ENCODE measurements at regions not wholly inside any gene's neighbourhood (a gene's known extent, or its start where the extent isn't known, plus 50 kb on each side); places are given as distances from the start of the nearest gene placed in this dataset.

DNA sequence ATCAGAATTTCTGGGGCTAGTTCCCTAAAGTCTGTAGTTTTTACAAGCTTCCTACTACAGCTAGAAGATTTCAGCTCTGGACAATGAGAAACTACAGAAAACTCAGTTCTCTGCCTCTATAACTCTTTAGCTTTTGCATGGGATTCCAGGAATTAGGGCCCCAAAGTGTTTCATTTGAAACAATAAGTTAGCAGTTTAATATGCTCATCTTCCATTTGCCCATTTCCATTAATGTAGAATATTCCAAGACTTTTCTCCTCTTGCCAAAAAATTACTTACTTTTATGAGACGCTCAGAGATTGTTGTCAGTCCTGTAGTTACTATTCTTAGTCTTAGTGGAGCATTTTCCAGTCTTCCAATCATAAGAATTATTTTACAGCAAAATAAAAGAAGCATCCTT, 719.9 kb downstream of the ADGRL2 start:
- WGBS, 2 donors (ENCODE audit: extremely low coverage in 2 of 2, insufficient read length in 2 of 2, insufficient replicate concordance in 1 of 2): no CpG with 5 or more reads among the region's 1 CpG
- Histone ChIP-seq H3K36me3 (replicated peaks in 1 of 2; ENCODE audit: control insufficient read depth in 2 of 2, insufficient read depth in 2 of 2, low read length in 2 of 2) (no peaks in the 10 kb centered on the region), H3K18ac (ENCODE audit: low read length) (no peak overlapping the region)

GRCh38 chr1:82517586-82517985, 716.9 kb downstream of the ADGRL2 start:
- no peak overlapping the region for H2BK15ac ChIP-seq (ENCODE audit: low read length)
- no peak overlapping the region for H3K4ac ChIP-seq (ENCODE audit: low read length)
- WGBS, 2 donors (ENCODE audit: extremely low coverage in 2 of 2, insufficient read length in 2 of 2, insufficient replicate concordance in 1 of 2): no CpG with 5 or more reads among the region's 8 CpGs
- no peak overlapping the region for H3K18ac ChIP-seq (ENCODE audit: low read length)
- no peaks in the 10 kb centered on the region for H3K27me3 ChIP-seq (ENCODE audit: control insufficient read depth in 3 of 3, insufficient read depth in 3 of 3, low read depth in 1 of 3, low read length in 3 of 3)
- H3K79me1 ChIP-seq (ENCODE audit: low read depth, low read length): no peaks in the 10 kb centered on the region
- H4K8ac ChIP-seq (ENCODE audit: low read depth, low read length): no peak overlapping the region
- no peak overlapping the region for H3K4me2 ChIP-seq (ENCODE audit: insufficient read depth, low read length, poor library complexity, severe bottlenecking)
- H3K36me3 ChIP-seq (replicated peaks in 1 of 2; ENCODE audit: control insufficient read depth in 2 of 2, insufficient read depth in 2 of 2, low read length in 2 of 2): no peaks in the 10 kb centered on the region
- H2BK5ac ChIP-seq (ENCODE audit: low read length): no peak overlapping the region
- no peak overlapping the region for H3K14ac ChIP-seq (ENCODE audit: low read length)
- H3K23ac ChIP-seq (ENCODE audit: low read depth, low read length, poor library complexity): no peak overlapping the region
- H3K9me3 ChIP-seq (replicated peaks in 1 of 2; ENCODE audit: control insufficient read depth in 2 of 2, insufficient read depth in 1 of 2, low read depth in 1 of 2, low read length in 2 of 2): no peaks in the 10 kb centered on the region
- DNase-seq (ENCODE audit: low spot score): peak; percentile 15
- peak overlapping the region; percentile 67 for H2AFZ ChIP-seq (ENCODE audit: low read length)
- H3K27ac ChIP-seq (replicated peaks; ENCODE audit: low read length): no peak overlapping the region
- no peak overlapping the region for H4K91ac ChIP-seq (ENCODE audit: low read depth, low read length, poor library complexity)
- no peak overlapping the region for H2BK12ac ChIP-seq (ENCODE audit: low read length)
- H2AK5ac ChIP-seq (ENCODE audit: low read depth, low read length): no peak overlapping the region
- no peak overlapping the region for H2BK120ac ChIP-seq (ENCODE audit: low read depth, low read length)
- no peak overlapping the region for H3K4me3 ChIP-seq (ENCODE audit: low read length in 2 of 2)
- peaks cover 2 to 11% of the 10 kb centered on the region in 2 donors for H3K4me1 ChIP-seq (ENCODE audit: control insufficient read depth in 2 of 2, insufficient read depth in 1 of 2, low read depth in 1 of 2, low read length in 2 of 2)
- H3K9ac ChIP-seq (ENCODE audit: low read depth, low read length, poor library complexity): no peak overlapping the region

More for the DNA sequence above, 719.9 kb downstream of the ADGRL2 start:
- H2AFZ ChIP-seq (ENCODE audit: low read length): no peak overlapping the region
- H2BK120ac ChIP-seq (ENCODE audit: low read depth, low read length): no peak overlapping the region
- H2BK15ac ChIP-seq (ENCODE audit: low read length): no peak overlapping the region
- no peak overlapping the region for H2AK5ac ChIP-seq (ENCODE audit: low read depth, low read length)
- DNase-seq (ENCODE audit: low spot score): no peak
- H3K4me3 ChIP-seq (ENCODE audit: low read length in 2 of 2): no peak overlapping the region
- H3K23ac ChIP-seq (ENCODE audit: low read depth, low read length, poor library complexity): no peak overlapping the region
- peaks cover 2 to 11% of the 10 kb centered on the region in 2 donors for H3K4me1 ChIP-seq (ENCODE audit: control insufficient read depth in 2 of 2, insufficient read depth in 1 of 2, low read depth in 1 of 2, low read length in 2 of 2)
- H3K9me3 ChIP-seq (replicated peaks in 1 of 2; ENCODE audit: control insufficient read depth in 2 of 2, insufficient read depth in 1 of 2, low read depth in 1 of 2, low read length in 2 of 2): no peaks in the 10 kb centered on the region
- no peaks in the 10 kb centered on the region for H3K79me1 ChIP-seq (ENCODE audit: low read depth, low read length)
- H3K27me3 ChIP-seq (ENCODE audit: control insufficient read depth in 3 of 3, insufficient read depth in 3 of 3, low read depth in 1 of 3, low read length in 3 of 3): no peaks in the 10 kb centered on the region
- H3K4ac ChIP-seq (ENCODE audit: low read length): no peak overlapping the region
- no peak overlapping the region for H3K14ac ChIP-seq (ENCODE audit: low read length)
- no peak overlapping the region for H2BK12ac ChIP-seq (ENCODE audit: low read length)
- H4K91ac ChIP-seq (ENCODE audit: low read depth, low read length, poor library complexity): no peak overlapping the region
- no peak overlapping the region for H2BK5ac ChIP-seq (ENCODE audit: low read length)
- no peak overlapping the region for H3K4me2 ChIP-seq (ENCODE audit: insufficient read depth, low read length, poor library complexity, severe bottlenecking)
- no peak overlapping the region for H3K9ac ChIP-seq (ENCODE audit: low read depth, low read length, poor library complexity)
- no peak overlapping the region for H4K8ac ChIP-seq (ENCODE audit: low read depth, low read length)
- no peak overlapping the region for H3K27ac ChIP-seq (replicated peaks; ENCODE audit: low read length)

- H3K9me3 ChIP-seq (replicated peaks in 1 of 2; ENCODE audit: control insufficient read depth in 2 of 2, insufficient read depth in 1 of 2, low read depth in 1 of 2, low read length in 2 of 2): no peaks in the 10 kb centered on the region
- H3K27ac ChIP-seq (replicated peaks; ENCODE audit: low read length): no peak overlapping the region
Observed at GRCh38 chr1:82515650-82516049, 714.9 kb downstream of the ADGRL2 start.

DNA sequence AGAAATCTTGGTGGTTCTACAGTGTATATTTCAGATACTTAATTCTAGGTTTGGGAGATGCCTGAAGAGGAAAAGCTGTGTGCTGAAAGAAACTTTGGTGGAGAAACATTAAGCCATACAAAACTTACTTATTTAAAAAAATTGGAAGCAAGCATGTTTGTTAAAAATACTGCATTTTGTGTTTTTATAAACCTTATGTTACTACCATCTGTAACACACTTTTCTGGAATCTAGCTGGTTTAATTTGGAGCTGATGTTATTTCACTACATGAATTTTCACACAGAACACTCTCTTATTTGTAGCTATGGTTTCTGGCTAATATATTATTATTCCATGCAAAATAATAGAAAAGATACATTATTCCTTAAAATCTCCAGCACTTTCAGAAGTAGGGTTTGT, 710.7 kb downstream of the ADGRL2 start:
- no peaks in the 10 kb centered on the region for H3K79me1 ChIP-seq (ENCODE audit: low read depth, low read length)
- H2BK120ac ChIP-seq (ENCODE audit: low read depth, low read length): no peak overlapping the region
- H3K4me1 ChIP-seq (ENCODE audit: control insufficient read depth in 2 of 2, insufficient read depth in 1 of 2, low read depth in 1 of 2, low read length in 2 of 2): no peaks in the 10 kb centered on the region
- no peak overlapping the region for H2BK15ac ChIP-seq (ENCODE audit: low read length)
- no peak overlapping the region for H3K27ac ChIP-seq (replicated peaks; ENCODE audit: low read length)
- no peak overlapping the region for H4K91ac ChIP-seq (ENCODE audit: low read depth, low read length, poor library complexity)
- H3K23ac ChIP-seq (ENCODE audit: low read depth, low read length, poor library complexity): no peak overlapping the region
- no peak overlapping the region for H3K4me3 ChIP-seq (ENCODE audit: low read length in 2 of 2)
- no peak overlapping the region for H2AFZ ChIP-seq (ENCODE audit: low read length)
- no peak overlapping the region for H3K18ac ChIP-seq (ENCODE audit: low read length)
- H3K4ac ChIP-seq (ENCODE audit: low read length): no peak overlapping the region
- no peak overlapping the region for H2BK5ac ChIP-seq (ENCODE audit: low read length)
- no peak overlapping the region for H2BK12ac ChIP-seq (ENCODE audit: low read length)
- H3K14ac ChIP-seq (ENCODE audit: low read length): no peak overlapping the region
- no peaks in the 10 kb centered on the region for H3K27me3 ChIP-seq (ENCODE audit: control insufficient read depth in 3 of 3, insufficient read depth in 3 of 3, low read depth in 1 of 3, low read length in 3 of 3)
- no peaks in the 10 kb centered on the region for H3K9me3 ChIP-seq (replicated peaks in 1 of 2; ENCODE audit: control insufficient read depth in 2 of 2, insufficient read depth in 1 of 2, low read depth in 1 of 2, low read length in 2 of 2)
- no peak overlapping the region for H3K9ac ChIP-seq (ENCODE audit: low read depth, low read length, poor library complexity)
- no peak for DNase-seq (ENCODE audit: low spot score)
- H2AK5ac ChIP-seq (ENCODE audit: low read depth, low read length): no peak overlapping the region
- H3K36me3 ChIP-seq (replicated peaks in 1 of 2; ENCODE audit: control insufficient read depth in 2 of 2, insufficient read depth in 2 of 2, low read length in 2 of 2): no peaks in the 10 kb centered on the region
- no peak overlapping the region for H4K8ac ChIP-seq (ENCODE audit: low read depth, low read length)
- H3K4me2 ChIP-seq (ENCODE audit: insufficient read depth, low read length, poor library complexity, severe bottlenecking): no peak overlapping the region

More at GRCh38 chr1:82515650-82516049, 714.9 kb downstream of the ADGRL2 start:
- no peak overlapping the region for H2AFZ ChIP-seq (ENCODE audit: low read length)
- no peak overlapping the region for H3K4ac ChIP-seq (ENCODE audit: low read length)
- no peak overlapping the region for H3K18ac ChIP-seq (ENCODE audit: low read length)
- no peak overlapping the region for H2AK5ac ChIP-seq (ENCODE audit: low read depth, low read length)
- no peak overlapping the region for H2BK120ac ChIP-seq (ENCODE audit: low read depth, low read length)
- H3K4me2 ChIP-seq (ENCODE audit: insufficient read depth, low read length, poor library complexity, severe bottlenecking): no peak overlapping the region
- H4K8ac ChIP-seq (ENCODE audit: low read depth, low read length): no peak overlapping the region
- no peak overlapping the region for H3K4me3 ChIP-seq (ENCODE audit: low read length in 2 of 2)
- H3K4me1 ChIP-seq (ENCODE audit: control insufficient read depth in 2 of 2, insufficient read depth in 1 of 2, low read depth in 1 of 2, low read length in 2 of 2): peaks cover 2 to 11% of the 10 kb centered on the region in 2 donors
- no peak overlapping the region for H3K23ac ChIP-seq (ENCODE audit: low read depth, low read length, poor library complexity)
- no peak overlapping the region for H4K91ac ChIP-seq (ENCODE audit: low read depth, low read length, poor library complexity)
- no peaks in the 10 kb centered on the region for H3K27me3 ChIP-seq (ENCODE audit: control insufficient read depth in 3 of 3, insufficient read depth in 3 of 3, low read depth in 1 of 3, low read length in 3 of 3)
- no peak overlapping the region for H3K9ac ChIP-seq (ENCODE audit: low read depth, low read length, poor library complexity)
- no peaks in the 10 kb centered on the region for H3K36me3 ChIP-seq (replicated peaks in 1 of 2; ENCODE audit: control insufficient read depth in 2 of 2, insufficient read depth in 2 of 2, low read length in 2 of 2)
- H2BK5ac ChIP-seq (ENCODE audit: low read length): no peak overlapping the region
- no peak overlapping the region for H2BK15ac ChIP-seq (ENCODE audit: low read length)
- no peak overlapping the region for H2BK12ac ChIP-seq (ENCODE audit: low read length)
- DNase-seq (ENCODE audit: low spot score): no peak
- no peaks in the 10 kb centered on the region for H3K79me1 ChIP-seq (ENCODE audit: low read depth, low read length)
- H3K14ac ChIP-seq (ENCODE audit: low read length): no peak overlapping the region
